Keratinocyte (primary cell): ENCODE measurements at regions not wholly inside any gene's neighbourhood (a gene's known extent, or its start where the extent isn't known, plus 50 kb on each side); places are given as distances from the start of the nearest gene placed in this dataset.
"Not testable (repeated sequence)": the region's sequence is repeated elsewhere in the genome, so short reads cannot be mapped to it uniquely, and the experiment has no call there.

Experiments used
- DNase-seq: peaks from one replicate; pipeline ENCODE4 v3.0.0-alpha.2; 2011; ENCODE audit warnings: low read depth, missing footprints, low spot score
- FAIRE-seq: peaks from 2 replicates; lab custom pipeline; 2011; peaks lifted over from hg19 to GRCh38; lab: Jason Lieb, UNC
- H2AFZ ChIP-seq: 2 replicates; pipeline ENCODE4 v1.6.0; 2012; ENCODE audit warnings: low read length, control low read depth, inconsistent platforms; ENCODE audit not compliant: control insufficient read depth
- H3K27ac ChIP-seq: 2 replicates; pipeline ENCODE4 v1.5.1; 2011; ENCODE audit warnings: low read length; ENCODE audit not compliant: control insufficient read depth, insufficient read depth
- H3K27me3 ChIP-seq: 3 replicates; pipeline ENCODE4 v1.6.0; 2011; ENCODE audit warnings: low read length; ENCODE audit not compliant: control insufficient read depth, insufficient read depth; ENCODE audit errors: extremely low read depth
- H3K36me3 ChIP-seq, 2 experiments: 2 replicates in 1 of 2; 3 replicates in 1 of 2; pipeline ENCODE4 v1.5.1; 2011; ENCODE audit warnings: low read length in 2 of 2, mild to moderate bottlenecking in 1 of 2; ENCODE audit not compliant: control insufficient read depth in 2 of 2, insufficient read depth in 2 of 2; ENCODE audit errors: extremely low read depth in 1 of 2
- H3K4me1 ChIP-seq: 3 replicates; pipeline ENCODE4 v1.5.1; 2011; ENCODE audit warnings: low read length; ENCODE audit not compliant: control insufficient read depth, insufficient read depth; ENCODE audit errors: extremely low read depth
- H3K4me2 ChIP-seq: 3 replicates; pipeline ENCODE4 v1.6.0; 2011; ENCODE audit warnings: low read depth, low read length; ENCODE audit not compliant: control insufficient read depth, insufficient read depth; ENCODE audit errors: extremely low read depth
- H3K4me3 ChIP-seq, 3 experiments: fragments of 200-600 bp in 1 of 3; sonication (generic) in 1 of 3; 2 replicates in 2 of 3; 3 replicates in 1 of 3; pipeline ENCODE4 v1.5.1; 2011 to 2016; ENCODE audit warnings: low read length in 3 of 3, mild to moderate bottlenecking in 3 of 3, control low read depth in 2 of 3, inconsistent platforms in 1 of 3, low read depth in 1 of 3, mixed read lengths in 1 of 3, mixed run types in 1 of 3, moderate library complexity in 1 of 3; ENCODE audit not compliant: control insufficient read depth in 2 of 3, insufficient read depth in 2 of 3; ENCODE audit errors: extremely low read depth in 1 of 3
- H3K79me2 ChIP-seq: 2 replicates; pipeline ENCODE4 v1.6.0; 2012; ENCODE audit warnings: low read length; ENCODE audit not compliant: control insufficient read depth, insufficient read depth
- H3K9ac ChIP-seq: 3 replicates; pipeline ENCODE4 v1.6.0; 2011; ENCODE audit warnings: low read length; ENCODE audit not compliant: control insufficient read depth, insufficient read depth; ENCODE audit errors: extremely low read depth
- H3K9me1 ChIP-seq: 3 replicates; pipeline ENCODE4 v1.6.0; 2011; ENCODE audit warnings: low read length; ENCODE audit not compliant: control insufficient read depth, insufficient read depth; ENCODE audit errors: extremely low read depth
- H3K9me3 ChIP-seq: 2 replicates; pipeline ENCODE4 v1.5.1; 2012; ENCODE audit warnings: low read depth, low read length; ENCODE audit not compliant: control insufficient read depth
- H4K20me1 ChIP-seq: 3 replicates; pipeline ENCODE4 v1.6.0; 2011; ENCODE audit warnings: low read length; ENCODE audit not compliant: control insufficient read depth, insufficient read depth; ENCODE audit errors: extremely low read depth
- EZH2 ChIP-seq: IDR thresholded peaks from one replicate; pipeline ENCODE4 v1.6.1; 2012; ENCODE audit warnings: inconsistent platforms, mild to moderate bottlenecking, low read length, moderate library complexity
- dilution Hi-C: fragments of 300-500 bp; cut with MboI; formaldehyde crosslinking; loops from one replicate; pipeline ENCODE4 v1.7.0; 2020; ENCODE audit warnings: low sequenced_read_pairs; ENCODE audit not compliant: extremely low pct_ligation_motif_present
- TF ChIP-seq, protein P1 (sequence below), 3 experiments: IDR thresholded peaks in 1 of 3; conservative IDR thresholded peaks in 1 of 3; optimal IDR thresholded peaks in 1 of 3; 2 replicates in 2 of 3; 3 replicates in 1 of 3; pipeline versions ENCODE3 to v1.5.1; 2011; ENCODE audit warnings: low read length in 3 of 3, mild to moderate bottlenecking in 3 of 3, moderate library complexity in 2 of 3, control low read depth in 1 of 3, inconsistent platforms in 1 of 3; ENCODE audit not compliant: insufficient read depth in 2 of 3; ENCODE audit errors: extremely low read depth in 1 of 3

DNA sequence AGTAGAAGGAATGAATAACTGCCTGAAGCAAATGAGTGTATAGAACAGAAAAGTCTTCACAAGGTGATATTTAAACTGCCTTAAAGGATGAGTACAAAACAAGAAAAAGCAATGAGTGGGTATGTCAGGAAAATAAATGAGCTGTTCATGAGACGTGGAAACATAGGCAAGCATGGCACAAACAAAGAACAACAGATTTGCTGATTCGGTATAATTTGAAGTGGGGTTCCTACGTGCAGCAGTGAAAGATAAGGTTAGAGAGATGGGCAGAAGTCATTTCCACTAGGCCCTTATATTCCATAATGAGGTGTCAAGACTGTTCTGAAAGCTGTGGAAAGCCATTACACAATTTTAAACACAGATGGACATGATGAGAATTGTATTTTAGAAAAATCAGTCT lies 506.6 kb downstream of the KLHL13 start:
- TF ChIP-seq, protein P1, sequence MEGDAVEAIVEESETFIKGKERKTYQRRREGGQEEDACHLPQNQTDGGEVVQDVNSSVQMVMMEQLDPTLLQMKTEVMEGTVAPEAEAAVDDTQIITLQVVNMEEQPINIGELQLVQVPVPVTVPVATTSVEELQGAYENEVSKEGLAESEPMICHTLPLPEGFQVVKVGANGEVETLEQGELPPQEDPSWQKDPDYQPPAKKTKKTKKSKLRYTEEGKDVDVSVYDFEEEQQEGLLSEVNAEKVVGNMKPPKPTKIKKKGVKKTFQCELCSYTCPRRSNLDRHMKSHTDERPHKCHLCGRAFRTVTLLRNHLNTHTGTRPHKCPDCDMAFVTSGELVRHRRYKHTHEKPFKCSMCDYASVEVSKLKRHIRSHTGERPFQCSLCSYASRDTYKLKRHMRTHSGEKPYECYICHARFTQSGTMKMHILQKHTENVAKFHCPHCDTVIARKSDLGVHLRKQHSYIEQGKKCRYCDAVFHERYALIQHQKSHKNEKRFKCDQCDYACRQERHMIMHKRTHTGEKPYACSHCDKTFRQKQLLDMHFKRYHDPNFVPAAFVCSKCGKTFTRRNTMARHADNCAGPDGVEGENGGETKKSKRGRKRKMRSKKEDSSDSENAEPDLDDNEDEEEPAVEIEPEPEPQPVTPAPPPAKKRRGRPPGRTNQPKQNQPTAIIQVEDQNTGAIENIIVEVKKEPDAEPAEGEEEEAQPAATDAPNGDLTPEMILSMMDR (optimal IDR thresholded peaks at IDR 0.05 in 1 of 3, IDR thresholded peaks at IDR 0.05 in 1 of 3, conservative IDR thresholded peaks at IDR 0.05 in 1 of 3; ENCODE audit: extremely low read depth in 1 of 3, insufficient read depth in 2 of 3, low read length in 3 of 3) = no peak
- TF ChIP-seq EZH2 = no peak

DNA sequence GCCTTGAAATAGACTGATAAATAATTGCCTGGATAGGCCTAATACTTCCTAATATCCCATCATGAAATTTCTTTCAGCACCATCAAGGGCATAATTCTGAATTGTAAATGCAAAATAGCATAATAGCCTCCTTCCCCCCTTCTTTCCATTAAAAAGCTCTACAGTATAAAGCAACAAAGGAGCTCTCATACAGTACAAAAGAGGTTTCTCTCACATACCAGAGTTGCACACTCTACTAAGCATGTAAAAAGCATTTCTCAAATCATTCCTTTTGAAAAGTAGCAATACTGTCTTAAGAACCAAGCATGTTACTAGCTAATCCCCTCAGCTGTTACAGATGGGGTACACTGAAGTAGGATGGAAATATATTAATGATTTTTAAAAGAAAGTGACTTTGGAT lies 509.0 kb downstream of the KLHL13 start:
- H3K9me3 ChIP-seq = no peaks in the 10 kb centered on the region
- H3K79me2 ChIP-seq = no peaks in the 10 kb centered on the region
- H3K4me3 ChIP-seq = no peak overlapping the region
- DNase-seq = no peak
- H2AFZ ChIP-seq = no peak overlapping the region
- H3K27ac ChIP-seq = no peak overlapping the region
- no peaks in the 10 kb centered on the region for H3K36me3 ChIP-seq
- H3K4me2 ChIP-seq = no peak overlapping the region
- H3K4me1 ChIP-seq = no peaks in the 10 kb centered on the region
- TF ChIP-seq, protein P1 (optimal IDR thresholded peaks at IDR 0.05 in 1 of 3, IDR thresholded peaks at IDR 0.05 in 1 of 3, conservative IDR thresholded peaks at IDR 0.05 in 1 of 3; ENCODE audit: extremely low read depth in 1 of 3, insufficient read depth in 2 of 3, low read length in 3 of 3) = no peak
- no peak for TF ChIP-seq EZH2
- no peaks in the 10 kb centered on the region for H4K20me1 ChIP-seq
- no peak for FAIRE-seq
- dilution Hi-C loops = no loop called here
- no peaks in the 10 kb centered on the region for H3K27me3 ChIP-seq
- H3K9me1 ChIP-seq = no peaks in the 10 kb centered on the region
- H3K9ac ChIP-seq = no peak overlapping the region

More for the DNA sequence above, 506.6 kb downstream of the KLHL13 start:
- DNase-seq = no peak
- no peaks in the 10 kb centered on the region for H3K9me3 ChIP-seq
- H3K36me3 ChIP-seq = no peaks in the 10 kb centered on the region
- no peak overlapping the region for H2AFZ ChIP-seq
- H4K20me1 ChIP-seq = no peaks in the 10 kb centered on the region
- H3K79me2 ChIP-seq = no peaks in the 10 kb centered on the region
- no peak overlapping the region for H3K4me2 ChIP-seq
- no peak overlapping the region for H3K4me3 ChIP-seq
- no peak for FAIRE-seq
- dilution Hi-C loops = no loop called here
- no peaks in the 10 kb centered on the region for H3K27me3 ChIP-seq
- no peak overlapping the region for H3K9ac ChIP-seq
- H3K4me1 ChIP-seq = no peaks in the 10 kb centered on the region
- no peak overlapping the region for H3K27ac ChIP-seq
- H3K9me1 ChIP-seq = no peaks in the 10 kb centered on the region

DNA sequence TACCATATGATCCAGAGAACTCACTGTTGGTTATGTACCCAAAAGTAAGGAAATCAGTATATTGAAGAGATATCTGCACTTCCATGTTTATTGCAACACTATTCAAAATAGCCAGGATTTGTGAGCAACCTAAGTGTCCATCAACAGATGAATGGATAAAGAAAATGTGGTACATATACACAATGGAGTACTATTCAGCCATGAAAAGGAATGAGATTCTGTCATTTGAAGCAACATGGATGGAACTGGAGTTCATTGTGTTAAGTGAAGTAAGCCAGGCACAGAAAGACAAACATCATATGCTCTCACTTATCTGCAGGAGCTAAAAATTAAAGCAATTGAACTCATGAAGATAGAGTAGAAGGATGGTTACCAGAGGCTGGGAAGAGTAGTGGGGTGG lies 510.5 kb downstream of the KLHL13 start:
- dilution Hi-C loops, H3K36me3 ChIP-seq, H4K20me1 ChIP-seq, H2AFZ ChIP-seq, H3K4me2 ChIP-seq, DNase-seq, H3K79me2 ChIP-seq, H3K27ac ChIP-seq, FAIRE-seq, H3K27me3 ChIP-seq, H3K4me1 ChIP-seq, H3K9me1 ChIP-seq, H3K9me3 ChIP-seq, H3K4me3 ChIP-seq, H3K9ac ChIP-seq: not testable (repeated sequence)
